Mesothelial cell of epicardium (in vitro differentiated cells): ENCODE measurements at regions not wholly inside any gene's neighbourhood (a gene's known extent, or its start where the extent isn't known, plus 50 kb on each side); places are given as distances from the start of the nearest gene placed in this dataset.

ENCODE experiments used
- DNase-seq, 2 experiments: peaks; one replicate each; pipeline ENCODE4 v3.0.0; 2021; ENCODE audit warnings: low spot score in 2 of 2; ENCODE audit not compliant: unreplicated experiment in 2 of 2
- H3K27ac Mint-ChIP-seq: 2 replicates; pipeline ENCODE4 v1.8.0; 2021; ENCODE audit warnings: mixed read lengths
- H3K27me3 Mint-ChIP-seq: 2 replicates; pipeline ENCODE4 v1.8.0; 2021; ENCODE audit warnings: low read depth, mixed read lengths
- H3K36me3 Mint-ChIP-seq: 2 replicates; pipeline ENCODE4 v1.8.0; 2021; ENCODE audit warnings: mixed read lengths
- H3K4me1 Mint-ChIP-seq: 2 replicates; pipeline ENCODE4 v1.8.0; 2021; ENCODE audit warnings: mixed read lengths
- H3K4me3 Mint-ChIP-seq: 2 replicates; pipeline ENCODE4 v1.8.0; 2021; ENCODE audit warnings: mild to moderate bottlenecking, moderate library complexity, mixed read lengths
- H3K9me3 Mint-ChIP-seq: 2 replicates; pipeline ENCODE4 v1.8.0; 2021; ENCODE audit warnings: mixed read lengths
- TF ChIP-seq, protein P1 (sequence below): fragments of 200-600 bp; sonication (generic); IDR thresholded peaks from one replicate; pipeline ENCODE4 v1.5.0; 2021; ENCODE audit warnings: antibody characterized with exemption; ENCODE audit not compliant: unreplicated experiment

DNA sequence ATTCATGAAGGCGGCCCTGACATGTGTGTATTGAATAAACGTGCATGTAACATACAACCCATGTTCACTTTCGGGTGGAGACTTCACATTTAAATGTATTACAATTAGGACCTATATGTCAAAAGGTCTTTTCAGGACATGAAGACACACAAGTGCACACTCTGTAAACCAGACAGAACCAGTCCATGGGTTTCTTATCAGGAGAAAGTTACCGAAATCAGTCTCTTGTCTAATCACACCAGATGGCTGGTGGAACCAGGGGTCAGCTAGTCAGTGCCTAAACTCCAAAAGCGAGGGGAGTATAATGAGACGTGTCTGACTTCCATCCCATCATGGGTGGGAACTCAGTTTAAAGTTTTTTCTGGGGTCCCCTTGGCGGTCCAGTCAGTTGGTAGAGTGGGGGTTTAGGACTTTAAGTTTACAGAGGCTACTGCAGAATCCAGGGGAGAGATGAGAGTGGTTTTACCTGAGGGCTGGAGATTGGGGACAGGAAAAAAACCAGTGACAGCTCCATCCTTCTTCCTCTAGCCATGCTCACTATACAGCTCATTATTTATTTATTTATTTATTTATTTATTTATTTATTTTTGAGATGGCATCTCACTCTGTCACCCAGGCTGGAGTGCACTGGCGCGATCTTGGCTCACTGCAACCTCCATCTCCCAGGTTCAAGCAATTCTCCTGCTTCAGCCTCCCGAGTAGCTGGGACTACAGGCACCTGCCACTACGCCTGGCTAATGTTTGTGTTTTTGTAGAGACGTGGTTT, 251.3 kb upstream of the LYZL1 start:
- Mint-ChIP-seq H3K27me3 (no peaks in the 10 kb centered on the region), H3K9me3 (peaks cover 7% of the 10 kb centered on the region), H3K36me3 (no peaks in the 10 kb centered on the region), H3K4me3 (no peak overlapping the region), H3K4me1 (peaks cover 51% of the 10 kb centered on the region), H3K27ac (peak overlapping the region; percentile 85)
- DNase-seq: no peak
- TF ChIP-seq, protein P1, sequence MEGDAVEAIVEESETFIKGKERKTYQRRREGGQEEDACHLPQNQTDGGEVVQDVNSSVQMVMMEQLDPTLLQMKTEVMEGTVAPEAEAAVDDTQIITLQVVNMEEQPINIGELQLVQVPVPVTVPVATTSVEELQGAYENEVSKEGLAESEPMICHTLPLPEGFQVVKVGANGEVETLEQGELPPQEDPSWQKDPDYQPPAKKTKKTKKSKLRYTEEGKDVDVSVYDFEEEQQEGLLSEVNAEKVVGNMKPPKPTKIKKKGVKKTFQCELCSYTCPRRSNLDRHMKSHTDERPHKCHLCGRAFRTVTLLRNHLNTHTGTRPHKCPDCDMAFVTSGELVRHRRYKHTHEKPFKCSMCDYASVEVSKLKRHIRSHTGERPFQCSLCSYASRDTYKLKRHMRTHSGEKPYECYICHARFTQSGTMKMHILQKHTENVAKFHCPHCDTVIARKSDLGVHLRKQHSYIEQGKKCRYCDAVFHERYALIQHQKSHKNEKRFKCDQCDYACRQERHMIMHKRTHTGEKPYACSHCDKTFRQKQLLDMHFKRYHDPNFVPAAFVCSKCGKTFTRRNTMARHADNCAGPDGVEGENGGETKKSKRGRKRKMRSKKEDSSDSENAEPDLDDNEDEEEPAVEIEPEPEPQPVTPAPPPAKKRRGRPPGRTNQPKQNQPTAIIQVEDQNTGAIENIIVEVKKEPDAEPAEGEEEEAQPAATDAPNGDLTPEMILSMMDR: no peak

DNA sequence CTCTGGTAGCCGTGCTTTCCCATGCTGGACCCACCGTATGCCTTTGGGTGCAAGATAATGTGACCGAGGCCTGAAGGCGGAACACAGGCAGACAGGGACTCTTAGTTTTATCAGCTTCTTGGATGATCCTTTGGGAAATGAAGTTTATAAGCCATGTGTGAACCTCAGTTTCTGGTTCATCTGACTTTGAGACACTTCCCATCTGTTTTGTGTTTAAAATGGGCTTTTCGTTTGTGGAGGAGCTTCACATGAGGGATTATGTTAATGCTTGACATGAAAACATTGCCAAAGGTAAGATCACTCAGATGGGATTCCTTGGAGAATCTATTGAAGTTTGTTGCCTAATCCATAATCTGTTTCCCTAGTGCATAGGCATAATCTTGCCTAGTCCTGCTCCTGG, 249.8 kb upstream of the LYZL1 start:
- no peak for DNase-seq
- H3K4me1 Mint-ChIP-seq: peaks cover 41% of the 10 kb centered on the region
- H3K4me3 Mint-ChIP-seq: no peak overlapping the region
- H3K36me3 Mint-ChIP-seq: peaks cover 2% of the 10 kb centered on the region
- H3K9me3 Mint-ChIP-seq: peaks cover 16% of the 10 kb centered on the region
- TF ChIP-seq, protein P1: no peak
- no peaks in the 10 kb centered on the region for H3K27me3 Mint-ChIP-seq
- peak overlapping the region; percentile 94 for H3K27ac Mint-ChIP-seq

DNA sequence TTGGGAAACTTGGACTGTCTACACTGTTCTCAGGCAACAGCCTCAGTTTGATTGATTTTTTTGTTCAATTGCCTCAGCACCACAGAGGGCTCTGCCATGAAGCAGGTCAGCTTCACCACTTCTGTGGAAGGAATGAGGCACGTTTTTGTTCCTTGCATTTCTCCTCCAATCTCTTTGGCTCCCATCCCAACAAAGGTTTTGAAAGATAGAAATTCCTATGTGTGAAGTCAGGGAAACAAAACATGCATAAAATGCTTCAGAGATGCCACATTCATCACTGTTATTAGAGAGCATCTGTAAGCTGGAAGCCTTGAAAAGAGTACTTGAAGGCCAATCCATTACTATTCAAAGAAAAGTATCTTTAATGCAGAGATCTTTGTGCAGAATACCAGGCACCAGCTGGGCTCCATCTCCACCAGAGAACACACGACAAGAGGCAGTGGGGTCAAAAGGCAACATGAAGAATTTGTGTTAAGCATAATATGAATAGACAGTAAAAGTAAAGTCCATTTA, 249.1 kb upstream of the LYZL1 start:
- Mint-ChIP-seq H3K9me3 (peaks cover 16% of the 10 kb centered on the region), H3K36me3 (peaks cover 2% of the 10 kb centered on the region), H3K4me3 (no peak overlapping the region), H3K27me3 (no peaks in the 10 kb centered on the region), H3K27ac (peak overlapping the region; percentile 94), H3K4me1 (peaks cover 41% of the 10 kb centered on the region)
- TF ChIP-seq, protein P1: no peak
- DNase-seq: no peak

DNA sequence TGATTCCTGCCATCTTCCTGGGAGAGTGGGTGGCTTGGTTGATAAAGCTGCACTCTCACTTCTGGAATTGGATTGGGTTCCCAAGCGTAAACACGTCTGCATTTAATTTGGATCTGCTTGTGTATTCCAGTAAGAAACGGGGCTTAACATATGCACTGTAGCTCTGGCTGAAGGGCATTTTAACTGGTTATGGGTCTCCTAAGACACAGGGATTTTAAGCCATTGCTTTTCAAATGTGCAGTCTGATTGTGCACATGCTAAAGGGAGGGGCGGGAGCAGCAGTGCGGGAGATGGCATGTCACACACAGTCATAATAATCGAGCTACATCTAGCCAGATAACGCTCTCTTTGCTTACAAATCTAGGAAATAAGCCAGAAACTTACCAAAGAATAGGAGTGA, 247.3 kb upstream of the LYZL1 start:
- H3K27me3 Mint-ChIP-seq: no peaks in the 10 kb centered on the region
- peaks cover 48% of the 10 kb centered on the region for H3K4me1 Mint-ChIP-seq
- DNase-seq: no peak
- TF ChIP-seq, protein P1: no peak
- H3K9me3 Mint-ChIP-seq: peaks cover 16% of the 10 kb centered on the region
- peaks cover 2% of the 10 kb centered on the region for H3K36me3 Mint-ChIP-seq
- H3K4me3 Mint-ChIP-seq: no peak overlapping the region
- peak overlapping the region; percentile 86 for H3K27ac Mint-ChIP-seq

DNA sequence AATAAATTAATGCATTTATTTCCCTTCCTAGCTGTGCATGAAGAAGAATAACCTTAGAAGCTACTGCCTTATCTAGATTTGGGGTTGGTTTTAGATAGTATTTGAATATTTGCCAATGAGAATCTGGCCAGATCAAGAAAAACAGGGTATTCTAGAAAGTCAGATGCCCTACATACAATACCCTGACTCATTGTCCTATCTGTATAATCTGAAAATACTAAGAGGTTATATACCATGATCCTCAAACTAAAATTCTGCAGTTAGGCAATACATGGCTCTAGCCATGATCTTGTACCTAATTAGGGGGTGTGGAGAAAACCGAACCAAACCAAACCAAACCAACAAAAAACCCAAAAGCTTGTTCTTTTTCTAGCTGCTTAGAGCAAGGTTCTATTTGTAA, 240.4 kb upstream of the LYZL1 start:
- Mint-ChIP-seq H3K4me1 (peaks cover 10% of the 10 kb centered on the region), H3K27ac (no peak overlapping the region), H3K4me3 (no peak overlapping the region), H3K36me3 (no peaks in the 10 kb centered on the region), H3K27me3 (no peaks in the 10 kb centered on the region), H3K9me3 (no peaks in the 10 kb centered on the region)
- TF ChIP-seq, protein P1: no peak
- no peak for DNase-seq
